HG02759 (cell line): ENCODE measurements at regions not wholly inside any gene's neighbourhood (a gene's known extent, or its start where the extent isn't known, plus 50 kb on each side); places are given as distances from the start of the nearest gene placed in this dataset.
"Not testable (repeated sequence)": the region's sequence is repeated elsewhere in the genome, so short reads cannot be mapped to it uniquely, and the experiment has no call there.

Experiments used
- ATAC-seq: cut with Tn5 transposase; IDR thresholded peaks from one replicate; pipeline ENCODE4 v1.9.1; 2021; ENCODE audit warnings: mild to moderate bottlenecking, moderate library complexity; ENCODE audit not compliant: unreplicated experiment

GRCh38 chr2:146997945-146998344 lies 846.9 kb upstream of the ACVR2A start:
- ATAC-seq, result no peak

- ATAC-seq, result no peak
Measured at GRCh38 chr2:146997488-146997887, 847.3 kb upstream of the ACVR2A start.

- ATAC-seq, result no peak
Measured at GRCh38 chr2:146994246-146994645, 850.6 kb upstream of the ACVR2A start.

GRCh38 chr2:146992466-146992865 lies 852.4 kb upstream of the ACVR2A start:
- no peak for ATAC-seq

GRCh38 chr2:146992057-146992456 lies 852.8 kb upstream of the ACVR2A start:
- no peak for ATAC-seq

- ATAC-seq, result no peak
Measured at GRCh38 chr2:146990311-146991054, 854.3 kb upstream of the ACVR2A start.

GRCh38 chr2:146989741-146990140 lies 855.1 kb upstream of the ACVR2A start:
- no peak for ATAC-seq

GRCh38 chr2:146987996-146988395 lies 856.8 kb upstream of the ACVR2A start:
- ATAC-seq, result no peak

- no peak for ATAC-seq
Measured at GRCh38 chr2:146986161-146986560, 858.7 kb upstream of the ACVR2A start.

- no peak for ATAC-seq
Measured at GRCh38 chr2:146985753-146986152, 859.1 kb upstream of the ACVR2A start.

GRCh38 chr2:146984014-146984413 lies 860.8 kb upstream of the ACVR2A start:
- no peak for ATAC-seq

GRCh38 chr2:146982393-146982846 lies 862.4 kb upstream of the ACVR2A start:
- no peak for ATAC-seq

- ATAC-seq, result no peak
Measured at GRCh38 chr2:146981921-146982320, 862.9 kb upstream of the ACVR2A start.

GRCh38 chr2:146979746-146980145 lies 865.1 kb upstream of the ACVR2A start:
- ATAC-seq, result no peak

- no peak for ATAC-seq
Measured at GRCh38 chr2:146978577-146979555, 866.0 kb upstream of the ACVR2A start.

GRCh38 chr2:146970981-146971380 lies 873.8 kb upstream of the ACVR2A start:
- ATAC-seq, result not testable (repeated sequence)

- ATAC-seq, result not testable (repeated sequence)
Measured at GRCh38 chr2:146969703-146970102, 875.1 kb upstream of the ACVR2A start.

- ATAC-seq, result no peak
Measured at GRCh38 chr2:146964494-146964893, 880.3 kb upstream of the ACVR2A start.

- no peak for ATAC-seq
Measured at GRCh38 chr2:146954544-146954943, 890.3 kb upstream of the ACVR2A start.

- no peak for ATAC-seq
Measured at GRCh38 chr2:146952696-146953095, 892.1 kb upstream of the ACVR2A start.

GRCh38 chr2:146950911-146951310 lies 893.9 kb upstream of the ACVR2A start:
- ATAC-seq, result no peak

- no peak for ATAC-seq
Measured at GRCh38 chr2:146950361-146950760, 894.5 kb upstream of the ACVR2A start.
